ENCODE measurements at regions not wholly inside any gene's neighbourhood (a gene's known extent, or its start where the extent isn't known, plus 50 kb on each side); places are given as distances from the start of the nearest gene placed in this dataset.

DNA sequence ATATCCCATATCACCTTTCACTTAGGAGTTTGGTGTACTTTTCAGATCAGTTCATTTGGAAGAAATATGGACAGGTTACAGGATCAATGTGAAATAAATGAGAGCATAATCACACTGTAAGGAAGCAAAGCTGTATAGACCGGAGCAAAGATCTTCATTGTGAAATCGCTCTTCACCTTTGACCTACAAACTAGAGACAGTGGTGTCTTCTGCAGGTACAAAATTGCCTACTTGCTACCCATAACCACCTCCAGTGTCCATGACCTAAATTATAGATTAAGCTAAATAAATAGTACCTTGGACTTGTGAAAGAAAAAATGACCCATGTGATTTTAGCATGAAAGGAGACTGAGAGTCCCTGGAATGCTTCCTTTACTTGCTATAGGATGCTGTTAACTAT lies 379.5 kb upstream of the SUCLG2 start:
- no peak for DNase-seq

DNA sequence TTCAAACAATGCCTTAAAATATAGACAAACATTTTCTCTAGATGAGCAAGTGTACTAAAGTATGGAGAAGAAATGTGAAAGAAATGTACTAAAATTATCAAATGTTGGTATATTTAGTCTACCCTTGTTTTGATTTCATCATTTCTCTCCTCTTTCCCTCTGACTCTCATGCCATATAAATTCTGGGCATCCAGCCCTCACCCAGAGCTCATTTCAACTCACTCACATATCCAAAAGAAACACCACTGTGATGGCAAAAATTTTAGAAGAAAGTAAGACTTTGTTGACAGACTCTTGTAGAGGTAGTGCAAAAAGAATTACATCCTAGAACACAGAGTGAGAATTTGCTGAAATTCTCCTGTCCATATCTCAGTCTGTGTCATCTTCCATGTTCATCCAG lies 377.8 kb upstream of the SUCLG2 start:
- DNase-seq: no peak

DNA sequence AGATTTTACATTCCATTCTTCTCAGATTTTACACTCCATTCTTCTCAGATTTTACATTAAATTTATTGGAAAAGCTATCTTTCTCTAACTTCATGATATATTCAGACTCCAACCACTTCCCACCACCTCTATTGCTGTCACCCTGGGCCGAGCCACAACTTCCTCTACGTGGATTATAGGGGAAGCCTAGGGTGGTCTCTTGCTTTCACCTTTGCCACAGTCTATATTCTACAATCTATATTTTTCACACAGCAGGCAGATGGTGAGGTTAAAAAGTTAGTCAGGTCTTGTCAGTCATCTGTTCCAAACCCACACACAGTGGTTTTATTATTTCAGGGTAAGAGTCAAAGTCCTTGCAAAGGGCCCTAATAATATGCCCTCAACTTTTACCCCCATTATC lies 370.8 kb upstream of the SUCLG2 start:
- no peak for DNase-seq

DNA sequence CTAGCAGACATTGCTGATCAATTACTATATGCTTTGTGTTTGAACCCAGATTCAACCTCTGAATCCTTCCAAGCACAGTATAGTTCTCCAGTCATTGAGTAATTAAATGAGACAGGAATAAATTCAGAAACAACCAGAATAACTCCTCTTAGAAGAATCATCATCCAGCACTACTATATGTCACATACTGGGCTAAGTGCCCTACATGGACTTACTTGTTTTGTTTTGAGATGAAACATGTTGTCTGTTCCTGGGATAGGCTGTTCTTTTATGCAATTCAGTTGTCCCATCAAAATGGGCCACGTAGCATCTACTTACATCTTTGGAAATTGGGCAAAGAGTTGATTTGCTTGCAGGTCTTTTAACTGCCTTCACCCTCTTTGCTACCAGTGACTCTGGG lies 365.5 kb upstream of the SUCLG2 start:
- DNase-seq: no peak

DNA sequence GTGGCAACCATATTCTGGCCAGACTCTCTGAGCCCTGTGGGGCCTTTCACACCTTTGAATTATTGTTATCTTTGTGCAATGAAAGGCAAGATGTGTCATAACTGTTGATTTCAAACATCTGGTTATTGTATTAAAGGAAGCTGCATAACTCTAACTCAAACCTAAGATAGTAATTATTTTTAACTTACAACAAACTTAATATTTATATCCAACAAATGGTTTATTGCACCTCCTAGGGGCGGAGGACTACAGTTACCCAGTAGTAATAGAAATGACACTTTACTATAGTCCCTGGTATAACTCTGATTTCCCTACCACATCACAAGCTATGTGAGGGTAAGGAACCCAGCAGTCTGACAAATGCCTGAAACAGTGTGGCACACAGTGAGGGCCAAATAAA lies 363.9 kb upstream of the SUCLG2 start:
- no peak for DNase-seq

DNA sequence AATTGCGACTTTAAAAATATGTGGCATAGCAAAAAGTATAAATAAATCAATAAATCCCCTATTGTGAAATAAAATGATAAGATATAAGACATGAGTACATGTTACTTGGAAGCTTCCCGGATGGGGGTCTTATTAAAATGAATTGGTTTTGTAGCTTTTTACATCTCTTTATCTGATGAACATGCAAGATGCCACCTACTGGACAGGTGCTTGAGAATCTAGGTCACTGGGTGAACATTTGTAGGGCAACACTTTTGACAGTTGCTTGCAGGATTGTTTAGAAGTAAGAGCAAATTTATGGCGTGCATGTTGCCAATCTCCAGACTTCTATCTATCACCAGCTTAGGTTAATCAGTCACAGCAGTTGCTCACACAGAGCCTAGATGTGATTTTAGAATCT lies 362.7 kb upstream of the SUCLG2 start:
- DNase-seq: no peak

DNA sequence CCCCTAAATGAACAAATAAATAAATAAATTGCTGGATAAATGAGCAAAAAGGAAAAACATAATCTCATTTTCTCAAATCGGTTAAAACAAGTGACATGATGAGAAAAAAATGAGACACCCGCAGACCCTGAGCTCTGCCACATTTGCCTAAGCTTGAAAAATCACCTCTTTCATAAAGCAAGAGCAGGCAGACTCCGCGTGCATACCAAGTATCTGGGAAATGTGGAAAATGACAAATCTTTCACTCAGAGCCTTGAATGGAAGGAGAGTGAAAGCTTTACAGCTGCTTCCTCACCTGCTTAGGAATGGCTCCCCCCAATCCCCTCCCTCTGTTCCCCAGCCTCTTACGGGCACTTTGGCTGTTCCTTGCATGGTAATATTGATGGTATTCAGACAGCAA lies 355.5 kb upstream of the SUCLG2 start:
- DNase-seq: no peak

DNA sequence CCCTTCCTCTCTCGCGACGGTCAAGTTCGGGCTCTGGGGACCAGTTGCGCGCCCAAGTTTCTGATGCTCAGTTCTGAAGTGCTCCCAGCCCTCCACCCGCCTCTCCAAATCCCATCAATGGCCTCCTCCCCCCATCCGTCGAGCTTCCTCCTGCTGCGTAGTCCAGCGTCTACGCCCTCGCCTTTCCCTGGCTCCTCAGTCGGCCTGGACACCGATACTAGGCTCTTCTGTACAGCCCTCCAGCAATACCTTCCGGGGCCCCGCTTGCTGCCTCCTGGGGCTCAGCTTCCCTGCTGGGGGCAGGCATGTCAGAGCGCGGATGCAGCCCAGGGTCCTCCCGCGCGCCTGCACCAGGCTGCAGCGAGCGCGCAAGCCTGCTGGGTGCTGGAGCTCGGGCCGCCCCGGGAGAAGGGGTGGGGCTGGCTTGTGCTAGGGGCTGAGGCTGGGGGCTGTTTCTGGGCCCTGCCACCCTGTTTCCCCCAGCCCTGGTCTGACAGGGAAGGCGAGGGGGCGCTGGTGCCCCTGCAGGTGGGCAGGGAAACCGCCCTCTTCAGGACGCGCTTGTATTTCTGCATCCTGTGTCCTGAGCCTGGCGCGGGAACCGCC lies 353.3 kb upstream of the SUCLG2 start:
- DNase-seq: no peak

DNA sequence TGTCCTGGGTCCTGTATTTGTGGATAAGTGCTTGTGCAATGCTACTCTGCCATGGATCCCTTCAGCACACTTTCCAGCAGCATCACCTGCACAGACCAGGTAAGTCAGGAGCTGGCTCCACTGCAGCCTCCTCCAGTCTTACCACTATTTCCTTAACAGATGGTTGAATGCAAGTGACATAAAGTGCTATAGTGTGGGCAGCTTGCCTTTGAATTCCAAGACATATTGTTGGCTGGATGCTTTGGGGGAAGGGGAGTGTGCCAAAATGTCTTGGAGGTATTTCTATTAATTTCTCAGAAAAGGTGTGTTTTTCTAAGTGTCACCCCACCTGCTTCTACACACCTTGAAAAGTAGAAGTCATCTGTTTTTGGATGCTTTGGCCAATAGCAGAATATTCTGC lies 352.2 kb upstream of the SUCLG2 start:
- DNase-seq: no peak

DNA sequence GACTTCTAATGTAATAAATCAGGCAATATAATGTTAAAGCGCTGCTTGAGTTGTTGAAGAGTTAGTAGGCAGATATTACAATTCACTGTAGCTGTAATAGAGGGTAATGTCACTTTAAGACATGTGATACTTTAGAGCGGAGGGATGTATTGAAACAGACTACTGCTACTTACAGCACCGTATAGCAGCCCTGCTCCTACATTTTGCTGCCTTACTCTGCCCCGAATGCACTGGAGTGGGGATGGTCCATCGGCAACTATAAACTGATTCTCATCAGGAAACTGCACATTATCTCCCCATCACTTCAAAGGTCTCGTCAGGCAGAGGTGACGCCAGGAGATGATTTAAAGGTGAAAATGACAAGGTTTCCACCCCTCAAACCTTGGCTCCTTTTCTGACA lies 349.7 kb upstream of the SUCLG2 start:
- no peak for DNase-seq

DNA sequence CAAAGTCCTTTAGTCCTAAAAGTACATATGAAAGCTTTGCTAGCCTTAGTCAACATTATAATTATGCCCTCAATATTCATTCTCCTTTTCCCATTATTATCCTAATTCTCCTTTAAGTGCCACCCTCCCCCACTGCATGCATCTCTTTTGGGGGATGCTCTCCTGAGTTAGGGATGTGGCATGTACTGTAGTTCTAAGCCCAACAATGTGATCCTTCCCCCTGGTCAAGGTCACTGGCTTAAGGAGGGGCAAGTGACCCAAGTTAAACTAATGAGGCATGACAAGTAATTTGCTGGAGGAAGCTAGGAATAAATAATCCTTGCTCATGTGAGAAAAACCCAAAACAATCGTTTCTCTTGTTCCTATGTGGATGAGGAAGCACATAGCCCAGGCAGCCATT lies 343.9 kb upstream of the SUCLG2 start:
- no peak for DNase-seq

DNA sequence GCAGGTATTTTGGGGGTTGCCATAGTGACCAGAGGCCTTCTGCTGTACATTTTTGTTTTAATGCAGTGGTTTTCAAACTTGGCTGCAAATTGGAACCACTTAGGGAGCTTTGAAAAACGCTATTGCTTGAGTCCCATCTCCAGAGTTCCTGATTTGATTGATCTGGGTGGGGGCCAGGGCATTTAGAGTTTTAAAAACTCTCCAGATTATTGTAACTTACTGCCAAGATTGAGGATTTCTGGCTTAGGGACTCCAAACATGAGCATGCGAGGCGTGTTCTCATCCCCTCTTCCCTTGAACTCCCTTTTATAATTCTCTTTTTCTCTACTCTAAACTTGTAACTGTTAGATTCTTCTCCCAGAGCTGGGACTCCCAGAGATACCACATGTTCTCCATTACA lies 340.8 kb upstream of the SUCLG2 start:
- no peak for DNase-seq

DNA sequence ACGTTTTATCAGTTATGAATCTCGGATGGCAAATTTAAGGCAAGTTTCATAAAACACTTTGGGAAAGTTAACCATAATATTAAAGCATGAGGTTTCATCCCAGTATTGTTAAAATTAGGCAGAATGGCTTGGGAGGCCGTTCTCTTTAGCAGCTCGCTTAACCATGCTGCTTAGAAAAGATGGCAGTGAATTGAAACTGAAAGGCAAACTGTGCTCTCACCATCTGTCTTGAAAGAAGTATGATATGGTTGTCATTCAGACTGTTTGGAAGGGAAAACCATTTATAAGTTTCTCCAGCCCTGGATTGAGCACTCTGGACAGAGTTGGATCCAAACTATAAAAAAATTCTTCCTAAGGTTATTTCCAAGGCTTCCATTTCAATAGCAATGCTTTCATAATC lies 332.3 kb upstream of the SUCLG2 start:
- DNase-seq: no peak

DNA sequence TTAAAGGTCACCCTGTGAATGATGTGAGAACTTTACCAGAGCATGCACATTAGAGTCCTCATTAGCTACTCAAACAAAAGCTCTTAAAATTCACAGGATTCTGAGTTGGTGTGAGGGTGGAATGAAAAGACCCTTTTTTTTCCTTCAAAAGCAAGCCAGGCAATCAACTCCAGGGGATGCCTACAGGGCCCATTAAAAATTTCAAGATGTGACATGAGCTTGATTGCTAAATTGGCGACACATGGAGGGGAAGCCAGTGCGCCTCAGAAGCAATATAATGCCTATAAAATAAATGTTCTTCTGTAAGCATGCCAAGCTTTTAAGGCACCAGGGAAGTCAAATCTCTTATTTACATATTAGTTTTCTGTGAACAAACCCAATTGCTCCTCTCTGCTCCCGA lies 328.8 kb upstream of the SUCLG2 start:
- DNase-seq: no peak

DNA sequence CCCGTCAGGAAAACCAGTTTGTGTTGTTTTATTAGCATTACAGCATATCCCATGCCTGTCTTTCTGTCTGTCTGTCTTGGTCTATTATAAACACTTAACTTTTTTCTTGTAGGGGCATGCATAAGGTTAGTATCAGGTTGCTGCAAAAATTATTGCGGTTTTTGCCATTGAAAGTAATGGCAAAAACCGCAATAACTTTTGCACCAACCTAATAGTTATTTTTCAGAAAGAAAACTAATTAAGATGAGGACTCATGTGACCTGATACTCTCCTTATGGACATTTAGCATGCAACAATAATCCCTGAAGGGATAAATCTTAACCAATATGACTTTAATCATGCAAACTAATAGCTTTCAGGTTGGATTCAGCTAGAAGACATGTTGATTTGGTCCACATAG lies 326.7 kb upstream of the SUCLG2 start:
- no peak for DNase-seq

DNA sequence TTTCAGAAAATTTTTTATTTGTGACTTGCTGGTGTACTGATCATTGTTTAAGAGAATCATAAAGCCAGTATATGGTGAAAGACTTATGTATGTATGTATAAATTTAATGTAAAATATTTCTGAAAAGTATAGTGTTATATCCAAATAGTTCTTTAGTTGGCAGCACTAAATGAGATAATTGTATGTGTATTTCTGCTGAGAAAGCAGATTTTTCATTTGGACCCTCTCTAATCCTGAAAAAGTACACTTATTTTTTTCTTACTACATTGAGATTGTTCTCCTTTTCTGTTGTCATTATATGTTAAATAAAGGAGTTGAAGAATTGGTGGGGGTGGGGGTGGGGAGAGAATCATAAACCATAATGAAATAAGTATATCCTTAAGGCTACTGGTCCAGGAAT lies 324.9 kb upstream of the SUCLG2 start:
- no peak for DNase-seq

DNA sequence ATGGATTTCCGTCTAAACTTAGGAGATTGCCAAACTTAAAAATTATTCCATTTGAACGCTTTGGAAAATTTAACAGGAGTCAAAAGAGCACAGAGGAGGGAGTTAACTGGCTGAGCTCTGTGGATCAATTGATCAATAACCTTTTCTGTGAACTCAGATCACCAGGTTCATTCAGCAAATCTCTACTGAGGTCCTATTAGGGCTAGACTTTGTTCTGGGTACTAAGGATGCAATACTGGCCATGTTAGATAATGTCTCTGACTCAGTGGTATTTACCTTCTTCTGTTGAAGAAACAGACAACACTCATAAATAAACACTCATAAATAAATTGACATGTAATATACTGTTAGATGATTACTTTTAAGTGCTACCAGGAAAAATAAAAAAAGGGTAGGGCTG lies 323.4 kb upstream of the SUCLG2 start:
- DNase-seq: no peak

DNA sequence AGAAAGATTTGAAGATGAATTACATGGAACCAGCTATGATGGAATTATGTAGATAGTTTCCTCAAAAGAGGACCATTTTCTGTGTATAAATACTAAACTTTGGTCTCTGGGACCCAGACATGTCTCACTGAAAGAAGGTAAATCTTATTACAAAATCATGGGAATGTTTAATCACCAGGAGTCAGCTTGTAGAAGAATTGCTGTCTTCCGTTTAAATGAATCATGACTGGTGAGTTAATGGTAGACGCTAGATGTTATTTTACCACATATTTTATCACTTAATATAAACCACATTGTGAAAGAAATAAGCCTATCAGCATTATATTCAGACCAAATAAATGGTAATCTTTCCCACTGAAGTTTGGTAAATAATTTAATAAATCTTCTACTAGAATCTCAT lies 322.3 kb upstream of the SUCLG2 start:
- no peak for DNase-seq

DNA sequence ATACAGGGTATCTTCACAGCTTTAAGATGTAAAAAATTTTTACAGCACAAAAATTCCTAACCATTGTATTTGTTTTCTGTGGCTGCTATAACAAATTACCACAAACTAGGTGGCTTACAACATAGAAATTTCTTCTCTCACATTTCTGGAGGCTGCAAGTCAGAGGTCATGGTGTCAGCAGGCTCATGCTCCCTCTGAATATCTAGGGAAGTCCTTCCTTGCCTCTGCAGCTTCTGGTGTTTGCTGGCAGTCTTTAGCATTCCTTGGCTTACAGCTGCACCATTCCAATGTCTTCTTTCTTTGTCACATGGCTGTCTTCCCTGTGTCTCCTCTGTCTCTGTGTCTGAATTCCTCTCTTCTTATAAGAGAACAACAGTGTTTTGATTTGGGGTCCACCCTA lies 310.2 kb upstream of the SUCLG2 start:
- DNase-seq: no peak

DNA sequence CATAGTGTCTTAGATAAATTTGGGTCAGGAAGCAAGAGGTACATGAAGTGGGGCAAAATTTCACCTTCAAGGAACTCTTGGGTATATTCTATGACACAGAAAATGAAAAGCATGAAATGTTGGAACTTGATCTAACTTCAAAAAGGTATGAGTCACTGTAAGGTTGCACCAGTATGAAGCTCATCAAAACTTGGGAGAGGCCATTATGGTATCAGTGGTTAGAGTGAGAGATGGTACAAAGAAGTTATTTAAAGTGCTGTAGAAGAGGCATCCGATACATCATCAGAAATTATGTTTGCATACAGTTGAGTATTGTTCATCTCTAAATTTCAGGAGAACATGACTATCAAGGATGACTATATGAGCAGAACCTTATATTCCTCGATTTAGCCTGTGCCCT lies 302.9 kb upstream of the SUCLG2 start:
- DNase-seq: no peak

DNA sequence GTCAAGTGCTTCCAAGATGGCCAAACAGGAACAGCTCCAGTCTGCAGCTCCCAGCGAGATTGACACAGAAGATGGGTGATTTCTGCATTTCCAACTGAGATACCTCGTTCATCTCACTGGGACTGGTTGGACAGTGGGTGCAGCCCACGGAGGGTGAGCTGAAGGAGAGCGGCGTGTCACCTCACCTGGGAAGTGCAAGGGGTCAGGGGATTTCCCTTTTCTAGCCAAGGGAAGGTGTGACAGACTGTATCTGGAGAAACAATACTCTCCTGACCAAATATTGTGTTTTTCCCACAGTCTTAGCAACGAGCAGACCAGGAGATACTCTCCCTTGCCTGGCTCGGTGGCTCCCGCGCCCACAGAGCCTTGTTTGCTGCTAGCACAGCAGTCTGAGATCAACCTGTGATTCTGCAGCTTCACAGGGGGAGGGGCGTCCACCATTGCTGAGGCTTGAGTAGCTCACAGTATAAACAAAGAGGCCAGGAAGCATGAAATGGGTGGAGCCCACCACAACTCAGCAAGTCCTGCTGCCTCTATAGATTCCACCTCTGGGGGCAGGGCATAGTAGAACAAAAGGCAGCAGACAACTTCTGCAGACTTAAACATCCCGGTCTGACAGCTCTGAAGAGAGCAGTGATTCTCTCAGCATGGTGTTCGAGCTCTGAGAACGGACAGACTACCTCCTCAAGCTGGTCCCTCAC lies 293.5 kb upstream of the SUCLG2 start:
- DNase-seq: no peak

DNA sequence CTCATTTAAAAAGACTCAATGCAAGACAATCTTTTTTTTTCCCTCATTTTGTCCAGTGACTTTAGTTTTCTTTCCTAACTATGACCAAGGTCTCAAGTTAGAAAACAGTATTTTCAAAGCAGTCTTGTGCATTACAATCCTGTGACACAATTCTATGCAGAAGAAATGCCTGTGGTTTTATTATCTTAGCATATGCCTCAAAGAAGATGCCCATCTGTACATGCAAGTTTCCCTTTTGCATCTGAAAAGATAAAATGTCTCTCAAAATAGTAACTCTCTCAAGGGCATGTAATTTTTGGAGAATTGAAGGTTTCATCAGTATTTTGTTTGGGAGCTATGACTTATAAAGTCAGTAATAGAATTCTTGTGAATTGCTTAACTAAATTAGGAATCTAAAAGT lies 292.0 kb upstream of the SUCLG2 start:
- no peak for DNase-seq

DNA sequence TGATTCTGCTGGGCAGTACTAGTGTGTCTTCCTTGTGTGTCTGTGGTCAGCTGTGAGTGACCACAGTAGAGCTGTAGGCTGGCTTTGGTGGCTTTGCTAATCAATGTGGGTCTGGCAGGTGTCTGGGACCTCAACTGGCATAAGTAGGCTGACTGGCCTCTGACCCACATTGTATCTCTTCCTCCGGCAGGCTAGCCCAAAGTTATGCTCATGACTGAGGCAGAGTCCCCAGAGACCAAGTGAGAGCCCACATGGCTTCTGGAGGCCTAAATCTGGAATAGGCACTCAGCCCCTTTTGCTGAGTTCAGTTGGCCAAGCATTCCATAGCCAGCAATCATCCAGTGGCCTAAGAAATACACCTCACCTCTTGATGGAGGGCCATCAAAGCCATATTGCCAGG lies 289.1 kb upstream of the SUCLG2 start:
- DNase-seq: no peak

DNA sequence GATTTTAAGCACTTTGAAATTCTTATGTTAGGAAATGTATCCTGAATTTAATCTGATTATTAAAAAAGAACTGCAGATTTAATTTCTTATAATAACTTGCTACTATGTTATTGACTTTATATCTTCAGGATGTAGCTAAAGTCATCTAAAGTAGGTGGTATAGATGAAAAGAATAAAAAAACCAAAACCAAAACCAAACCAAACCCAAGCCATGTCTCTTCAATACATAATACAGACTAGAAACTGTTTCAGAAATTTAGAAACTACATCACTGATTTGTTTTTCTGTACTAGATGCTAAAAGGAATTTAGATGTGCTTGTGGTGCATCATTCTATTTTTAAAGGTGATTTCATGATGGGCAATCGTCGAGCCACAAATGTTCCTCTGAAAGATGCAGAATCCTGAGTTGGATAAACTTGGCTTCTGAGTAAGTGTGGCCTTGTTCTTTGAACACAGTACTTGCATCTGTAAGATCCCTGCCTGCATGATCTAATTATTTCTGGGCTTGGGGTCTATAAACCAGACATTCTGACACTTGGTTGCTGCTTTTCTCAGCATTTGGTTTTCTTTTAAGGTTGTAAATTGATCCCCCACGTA lies 287.1 kb upstream of the SUCLG2 start:
- no peak for DNase-seq
